HCT116 (cell line): ENCODE measurements at regions not wholly inside any gene's neighbourhood (a gene's known extent, or its start where the extent isn't known, plus 50 kb on each side); places are given as distances from the start of the nearest gene placed in this dataset.

Experiments used
- ATAC-seq: fragments of 200-7000 bp; cut with Tn5 transposase; 2 replicates; pipeline ENCODE4 v1.9.1; 2020; ENCODE audit warnings: mild to moderate bottlenecking, moderate library complexity
- BruUV-seq: library from RNA; stranded (reverse); fragments of 400-500 nt; replicated peaks from 2 replicates; lab custom pipeline; 2021; lab: Mats Ljungman, UMichigan
- CTCF ChIA-PET: fragments of 300-600 bp; sonication (Branson Sonifier 250); formaldehyde crosslinking; loops from one replicate; lab custom pipeline; 2021; ENCODE audit warnings: antibody characterized with exemption; lab: Charles Lee
- POLR2A ChIA-PET: fragments of 300-600, 350-600 bp; sonication (Branson Sonifier 250); formaldehyde crosslinking; loops from one replicate; lab custom pipeline; 2021; ENCODE audit warnings: antibody characterized with exemption; lab: Charles Lee
- RAD21 ChIA-PET, 2 experiments: fragments of 300-600 bp; sonication (Branson Sonifier 250); formaldehyde crosslinking; loops; one replicate each; lab custom pipeline; 2023; ENCODE audit warnings: low total read pairs in 2 of 2; ENCODE audit not compliant: uncharacterized antibody in 2 of 2, unreplicated experiment in 2 of 2, low non-redundant PET in 1 of 2; lab: Charles Lee
- DNase-seq: peaks from one replicate; pipeline ENCODE4 v3.0.0-alpha.2; 2010; ENCODE audit warnings: low read depth, low spot score
- H2AFZ ChIP-seq: fragments of 200-600 bp; shearing (Covaris generic), sonication (generic); 2 replicates; pipeline ENCODE4 v1.6.1; 2017; ENCODE audit warnings: low read depth, mixed run types, mixed read lengths, antibody characterized with exemption, low read length; ENCODE audit not compliant: poor library complexity, severe bottlenecking
- H3K27ac ChIP-seq: 2 replicates; pipeline ENCODE4 v1.5.1; 2012; ENCODE audit warnings: low read depth, low read length
- H3K27me3 ChIP-seq: fragments of 200-600 bp; sonication (generic); 2 replicates; pipeline ENCODE4 v1.6.1; 2016; ENCODE audit warnings: mixed run types, low read length, mixed read lengths; ENCODE audit not compliant: insufficient read depth
- H3K36me3 ChIP-seq, 2 experiments: fragments of 200-500 bp in 1 of 2; fragments of 200-600 bp in 1 of 2; sonication (Bioruptor generic) in 1 of 2; sonication (generic) in 1 of 2; 2 replicates each; pipeline versions ENCODE4 v1.5.1 to v1.6.1; 2014 to 2016; ENCODE audit warnings: low read length in 2 of 2, inconsistent platforms in 1 of 2, mixed read lengths in 1 of 2, mixed run types in 1 of 2; ENCODE audit not compliant: insufficient read depth in 2 of 2, control insufficient read depth in 1 of 2
- H3K4me1 ChIP-seq, 2 experiments: fragments of 200-600 bp in 1 of 2; sonication (generic) in 1 of 2; 2 replicates each; pipeline versions ENCODE4 v1.5.1 to v1.6.1; 2012 to 2017; ENCODE audit warnings: low read length in 2 of 2, inconsistent platforms in 1 of 2, mild to moderate bottlenecking in 1 of 2, mixed read lengths in 1 of 2, mixed run types in 1 of 2, moderate library complexity in 1 of 2; ENCODE audit not compliant: insufficient read depth in 2 of 2, control insufficient read depth in 1 of 2
- H3K4me2 ChIP-seq: fragments of 200-600 bp; sonication (generic); 2 replicates; pipeline ENCODE4 v1.6.1; 2017; ENCODE audit warnings: mixed run types, low read length, mixed read lengths
- H3K4me3 ChIP-seq, 2 experiments: fragments of 200-600 bp in 1 of 2; sonication (generic) in 1 of 2; replicated peaks in 1 of 2; 2 replicates each; pipeline ENCODE4 v1.5.1; 2011 to 2016; ENCODE audit warnings: low read length in 2 of 2, control low read depth in 1 of 2, low read depth in 1 of 2, mild to moderate bottlenecking in 1 of 2, mixed read lengths in 1 of 2, mixed run types in 1 of 2
- H3K79me2 ChIP-seq: fragments of 200-600 bp; sonication (generic); 2 replicates; pipeline ENCODE4 v1.6.1; 2017; ENCODE audit warnings: mild to moderate bottlenecking, mixed run types, low read length, moderate library complexity, mixed read lengths; ENCODE audit not compliant: insufficient read depth
- H3K9ac ChIP-seq: fragments of 200-600 bp; sonication (generic); 2 replicates; pipeline ENCODE4 v1.6.1; 2016; ENCODE audit warnings: low read length, mixed read lengths
- H3K9me2 ChIP-seq: fragments of 200-600 bp; sonication (generic), shearing (Covaris generic); 2 replicates; pipeline ENCODE4 v1.6.1; 2017; ENCODE audit warnings: mixed run types, mild to moderate bottlenecking, moderate library complexity; ENCODE audit not compliant: insufficient read depth
- H3K9me3 ChIP-seq, 2 experiments: fragments of 200-500 bp in 1 of 2; fragments of 200-600 bp in 1 of 2; sonication (Bioruptor generic) in 1 of 2; sonication (generic) in 1 of 2; 2 replicates each; pipeline ENCODE4 v1.6.1; 2014 to 2017; ENCODE audit warnings: low read length in 2 of 2, mixed read lengths in 2 of 2, inconsistent platforms in 1 of 2, low read depth in 1 of 2, mild to moderate bottlenecking in 1 of 2, mixed run types in 1 of 2, moderate library complexity in 1 of 2; ENCODE audit not compliant: control insufficient read depth in 1 of 2, insufficient read depth in 1 of 2
- H4K20me1 ChIP-seq: fragments of 200-600 bp; sonication (generic), shearing (Covaris generic); 2 replicates; pipeline ENCODE4 v1.6.1; 2017; ENCODE audit warnings: mixed run types, mild to moderate bottlenecking, moderate library complexity; ENCODE audit not compliant: insufficient read depth
- ATF3 ChIP-seq: IDR thresholded peaks from 2 replicates; pipeline ENCODE4 v1.6.1; 2012
- CEBPB ChIP-seq: IDR thresholded peaks from 2 replicates; pipeline ENCODE4 v1.6.1; 2012; ENCODE audit warnings: low read depth
- EGR1 ChIP-seq: IDR thresholded peaks from 2 replicates; pipeline ENCODE4 v1.6.1; 2012; ENCODE audit warnings: low read depth
- EZH2phosphoT487 ChIP-seq: fragments of 200-600 bp; IDR thresholded peaks from 2 replicates; pipeline ENCODE4 v1.6.1; 2018; ENCODE audit warnings: antibody characterized with exemption, borderline replicate concordance
- MAX ChIP-seq: IDR thresholded peaks from 2 replicates; pipeline ENCODE4 v1.6.1; 2012
- POLR2AphosphoS5 ChIP-seq: IDR thresholded peaks from 2 replicates; pipeline ENCODE4 v1.6.1; 2011; ENCODE audit warnings: mild to moderate bottlenecking, low read depth, low read length, moderate library complexity
- RAD21 ChIP-seq: IDR thresholded peaks from 2 replicates; pipeline ENCODE4 v1.6.1; 2012; ENCODE audit warnings: low read depth, mild to moderate bottlenecking
- SP1 ChIP-seq: IDR thresholded peaks from 2 replicates; pipeline ENCODE4 v1.6.1; 2012; ENCODE audit warnings: low read depth
- TCF7L2 ChIP-seq: IDR thresholded peaks from 2 replicates; pipeline ENCODE4 v1.7.0; 2011; ENCODE audit warnings: borderline replicate concordance, inconsistent platforms; ENCODE audit not compliant: insufficient read depth, insufficient read length; ENCODE audit errors: extremely low read depth
- ZBTB33 ChIP-seq: IDR thresholded peaks from 2 replicates; pipeline ENCODE4 v1.6.1; 2011; ENCODE audit warnings: mild to moderate bottlenecking, low read length, moderate library complexity; ENCODE audit not compliant: insufficient replicate concordance; ENCODE audit errors: extremely low read depth
- ZFX ChIP-seq: fragments of 450-650 bp; IDR thresholded peaks from 2 replicates; pipeline ENCODE4 v1.6.1; 2017
- ZNF274 ChIP-seq: fragments of 200-500 bp; sonication (Bioruptor generic); IDR thresholded peaks from 2 replicates; pipeline ENCODE4 v1.6.1; 2014; ENCODE audit warnings: mild to moderate bottlenecking, low read depth, low read length, inconsistent platforms
- intact Hi-C: fragments of 100-400 bp; cut with micrococcal nuclease; formaldehyde crosslinking; loops from 2 replicates; pipeline ENCODE4 v1.10.0; 2022
- TF ChIP-seq, protein P1 (sequence below): IDR thresholded peaks from 2 replicates; pipeline ENCODE4 v1.6.1; 2012; ENCODE audit warnings: low read depth

GRCh38 chr2:126385983-126386382, 270.0 kb upstream of the GYPC start:
- CTCF ChIA-PET, result no interaction called here
- peaks cover 5 to 6% of the 10 kb centered on the region in 2 experiments; a peak in 2 of 4 replicates for H3K9me3 ChIP-seq
- POLR2A ChIA-PET, result no interaction called here
- H3K9me2 ChIP-seq, result no peaks in the 10 kb centered on the region
- ATAC-seq (no peak), DNase-seq (no peak)
- H3K79me2 ChIP-seq, result no peaks in the 10 kb centered on the region
- no peak overlapping the region for H3K9ac ChIP-seq
- H3K4me1 ChIP-seq, result no peaks in the 10 kb centered on the region
- H3K4me3 ChIP-seq, result no peak overlapping the region
- no peak for TF ChIP-seq RAD21
- TF ChIP-seq ATF3, result no peak
- TF ChIP-seq SP1, result no peak
- TF ChIP-seq MAX, result no peak
- TF ChIP-seq ZBTB33, result no peak
- no peak for TF ChIP-seq TCF7L2
- TF ChIP-seq EGR1, result no peak
- TF ChIP-seq EZH2phosphoT487, result no peak
- no peak for TF ChIP-seq ZNF274
- TF ChIP-seq ZFX, result no peak
- no peak for TF ChIP-seq POLR2AphosphoS5
- TF ChIP-seq, protein P1, sequence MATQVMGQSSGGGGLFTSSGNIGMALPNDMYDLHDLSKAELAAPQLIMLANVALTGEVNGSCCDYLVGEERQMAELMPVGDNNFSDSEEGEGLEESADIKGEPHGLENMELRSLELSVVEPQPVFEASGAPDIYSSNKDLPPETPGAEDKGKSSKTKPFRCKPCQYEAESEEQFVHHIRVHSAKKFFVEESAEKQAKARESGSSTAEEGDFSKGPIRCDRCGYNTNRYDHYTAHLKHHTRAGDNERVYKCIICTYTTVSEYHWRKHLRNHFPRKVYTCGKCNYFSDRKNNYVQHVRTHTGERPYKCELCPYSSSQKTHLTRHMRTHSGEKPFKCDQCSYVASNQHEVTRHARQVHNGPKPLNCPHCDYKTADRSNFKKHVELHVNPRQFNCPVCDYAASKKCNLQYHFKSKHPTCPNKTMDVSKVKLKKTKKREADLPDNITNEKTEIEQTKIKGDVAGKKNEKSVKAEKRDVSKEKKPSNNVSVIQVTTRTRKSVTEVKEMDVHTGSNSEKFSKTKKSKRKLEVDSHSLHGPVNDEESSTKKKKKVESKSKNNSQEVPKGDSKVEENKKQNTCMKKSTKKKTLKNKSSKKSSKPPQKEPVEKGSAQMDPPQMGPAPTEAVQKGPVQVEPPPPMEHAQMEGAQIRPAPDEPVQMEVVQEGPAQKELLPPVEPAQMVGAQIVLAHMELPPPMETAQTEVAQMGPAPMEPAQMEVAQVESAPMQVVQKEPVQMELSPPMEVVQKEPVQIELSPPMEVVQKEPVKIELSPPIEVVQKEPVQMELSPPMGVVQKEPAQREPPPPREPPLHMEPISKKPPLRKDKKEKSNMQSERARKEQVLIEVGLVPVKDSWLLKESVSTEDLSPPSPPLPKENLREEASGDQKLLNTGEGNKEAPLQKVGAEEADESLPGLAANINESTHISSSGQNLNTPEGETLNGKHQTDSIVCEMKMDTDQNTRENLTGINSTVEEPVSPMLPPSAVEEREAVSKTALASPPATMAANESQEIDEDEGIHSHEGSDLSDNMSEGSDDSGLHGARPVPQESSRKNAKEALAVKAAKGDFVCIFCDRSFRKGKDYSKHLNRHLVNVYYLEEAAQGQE, result no peak
- TF ChIP-seq CEBPB, result no peak
- intact Hi-C loops, result no loop called here
- no peaks in the 10 kb centered on the region for H3K27me3 ChIP-seq
- no peak overlapping the region for H2AFZ ChIP-seq
- RAD21 ChIA-PET, result no interaction called here
- no TSS peak for BruUV-seq
- H3K36me3 ChIP-seq, result no peaks in the 10 kb centered on the region
- H3K27ac ChIP-seq, result no peak overlapping the region
- no peaks in the 10 kb centered on the region for H4K20me1 ChIP-seq
- no peak overlapping the region for H3K4me2 ChIP-seq
